ENCODE measurements at regions not wholly inside any gene's neighbourhood (a gene's known extent, or its start where the extent isn't known, plus 50 kb on each side); places are given as distances from the start of the nearest gene placed in this dataset.

DNA sequence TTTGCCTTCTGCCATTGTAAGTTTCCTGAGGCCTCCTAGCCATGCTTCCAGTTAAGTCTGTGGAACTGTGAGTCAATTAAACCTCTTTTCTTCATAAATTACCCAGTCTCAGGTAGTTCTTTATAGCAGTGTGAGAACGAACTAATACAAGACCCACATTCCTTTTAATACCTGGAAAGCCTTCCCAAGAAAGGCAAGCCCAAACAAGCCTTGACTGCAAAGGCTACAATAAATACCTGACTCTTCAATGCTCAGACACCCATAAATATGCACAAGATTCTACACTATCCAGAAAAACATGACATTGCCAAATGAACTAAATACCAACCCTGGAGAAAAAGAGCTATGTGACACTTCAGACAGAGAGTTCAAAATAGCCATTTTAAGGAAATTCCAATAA, 338.8 kb downstream of the HAO1 start:
- TF ChIP-seq, protein P1, sequence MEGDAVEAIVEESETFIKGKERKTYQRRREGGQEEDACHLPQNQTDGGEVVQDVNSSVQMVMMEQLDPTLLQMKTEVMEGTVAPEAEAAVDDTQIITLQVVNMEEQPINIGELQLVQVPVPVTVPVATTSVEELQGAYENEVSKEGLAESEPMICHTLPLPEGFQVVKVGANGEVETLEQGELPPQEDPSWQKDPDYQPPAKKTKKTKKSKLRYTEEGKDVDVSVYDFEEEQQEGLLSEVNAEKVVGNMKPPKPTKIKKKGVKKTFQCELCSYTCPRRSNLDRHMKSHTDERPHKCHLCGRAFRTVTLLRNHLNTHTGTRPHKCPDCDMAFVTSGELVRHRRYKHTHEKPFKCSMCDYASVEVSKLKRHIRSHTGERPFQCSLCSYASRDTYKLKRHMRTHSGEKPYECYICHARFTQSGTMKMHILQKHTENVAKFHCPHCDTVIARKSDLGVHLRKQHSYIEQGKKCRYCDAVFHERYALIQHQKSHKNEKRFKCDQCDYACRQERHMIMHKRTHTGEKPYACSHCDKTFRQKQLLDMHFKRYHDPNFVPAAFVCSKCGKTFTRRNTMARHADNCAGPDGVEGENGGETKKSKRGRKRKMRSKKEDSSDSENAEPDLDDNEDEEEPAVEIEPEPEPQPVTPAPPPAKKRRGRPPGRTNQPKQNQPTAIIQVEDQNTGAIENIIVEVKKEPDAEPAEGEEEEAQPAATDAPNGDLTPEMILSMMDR (IDR thresholded peaks at IDR 0.05; ENCODE audit: borderline replicate concordance, extremely low read depth, low read length, poor library complexity, severe bottlenecking): no peak
- no peak for TF ChIP-seq EZH2 (IDR thresholded peaks at IDR 0.05; ENCODE audit: borderline replicate concordance, low read depth, low read length, severe bottlenecking)

Data from DND-41 (cell line).